Endothelial cell of umbilical vein (primary cell): ENCODE measurements at regions not wholly inside any gene's neighbourhood (a gene's known extent, or its start where the extent isn't known, plus 50 kb on each side); places are given as distances from the start of the nearest gene placed in this dataset.

ENCODE experiments used
- BruUV-seq: library from RNA; stranded (reverse); fragments of 400-500 nt; replicated peaks from 2 replicates; lab custom pipeline; 2021; lab: Mats Ljungman, UMichigan
- CTCF ChIA-PET: fragments of 300-600, 350-600 bp; sonication (Branson Sonifier 250); formaldehyde crosslinking; loops from one replicate; lab custom pipeline; 2021; ENCODE audit warnings: antibody characterized with exemption, inconsistent platforms; lab: Charles Lee
- POLR2A ChIA-PET: fragments of 300-600, 350-600 bp; sonication (Branson Sonifier 250); formaldehyde crosslinking; loops from one replicate; lab custom pipeline; 2021; ENCODE audit warnings: antibody characterized with exemption, inconsistent platforms; lab: Charles Lee
- DNase-seq: peaks from one replicate; pipeline ENCODE4 v3.0.0-alpha.2; 2011; ENCODE audit warnings: low read depth, low spot score
- FAIRE-seq: peaks from 2 replicates; lab custom pipeline; 2011; peaks lifted over from hg19 to GRCh38; lab: Jason Lieb, UNC
- H2AFZ ChIP-seq: 2 replicates; pipeline ENCODE4 v1.6.0; 2012; ENCODE audit warnings: low read depth, low read length, control low read depth, inconsistent platforms
- H3K27ac ChIP-seq: 2 replicates; pipeline ENCODE4 v1.5.1; 2011; ENCODE audit warnings: low read depth, mild to moderate bottlenecking, control low read depth, low read length, moderate library complexity; ENCODE audit not compliant: insufficient read depth
- H3K27me3 ChIP-seq, 2 experiments: 2 replicates each; pipeline versions ENCODE4 v1.6.0 to v1.6.1; 2011; ENCODE audit warnings: low read length in 2 of 2, mixed read lengths in 1 of 2; ENCODE audit not compliant: control insufficient read depth in 2 of 2, insufficient read depth in 2 of 2
- H3K36me3 ChIP-seq, 2 experiments: 2 replicates in 1 of 2; 3 replicates in 1 of 2; pipeline ENCODE4 v1.5.1; 2011; ENCODE audit warnings: low read length in 2 of 2, mild to moderate bottlenecking in 1 of 2, moderate library complexity in 1 of 2; ENCODE audit not compliant: control insufficient read depth in 2 of 2, insufficient read depth in 2 of 2; ENCODE audit errors: extremely low read depth in 1 of 2
- H3K4me1 ChIP-seq: 3 replicates; pipeline ENCODE4 v1.5.1; 2011; ENCODE audit warnings: mild to moderate bottlenecking, low read length; ENCODE audit not compliant: control insufficient read depth, insufficient read depth; ENCODE audit errors: extremely low read depth
- H3K4me2 ChIP-seq: 2 replicates; pipeline ENCODE4 v1.6.1; 2011; ENCODE audit warnings: low read length, control low read depth, mixed read lengths; ENCODE audit not compliant: insufficient read depth
- H3K4me3 ChIP-seq, 3 experiments: fragments of 200-600 bp in 1 of 3; sonication (generic), shearing (Covaris generic) in 1 of 3; replicated peaks in 1 of 3; 2 replicates each; pipeline ENCODE4 v1.5.1; 2011 to 2016; ENCODE audit warnings: control low read depth in 3 of 3, low read length in 3 of 3, mild to moderate bottlenecking in 2 of 3, inconsistent platforms in 1 of 3, low read depth in 1 of 3, moderate library complexity in 1 of 3; ENCODE audit not compliant: insufficient read depth in 1 of 3
- H3K79me2 ChIP-seq: 2 replicates; pipeline ENCODE4 v1.6.0; 2012; ENCODE audit warnings: low read length, inconsistent platforms; ENCODE audit not compliant: control insufficient read depth, insufficient read depth
- H3K9ac ChIP-seq: replicated peaks from 2 replicates; pipeline ENCODE3; 2011; ENCODE audit warnings: low read length, control low read depth; ENCODE audit not compliant: insufficient read depth; ENCODE audit errors: extremely low read depth
- H3K9me1 ChIP-seq: replicated peaks from 3 replicates; pipeline ENCODE4 v1.6.0; 2011; ENCODE audit warnings: mild to moderate bottlenecking, low read length; ENCODE audit not compliant: control insufficient read depth, insufficient read depth; ENCODE audit errors: extremely low read depth
- H3K9me3 ChIP-seq: replicated peaks from 2 replicates; pipeline ENCODE4 v1.5.1; 2012; ENCODE audit warnings: low read length, inconsistent platforms; ENCODE audit not compliant: control insufficient read depth, insufficient read depth
- H4K20me1 ChIP-seq: replicated peaks from 2 replicates; pipeline ENCODE3; 2011; ENCODE audit warnings: mild to moderate bottlenecking, low read length; ENCODE audit not compliant: control insufficient read depth, insufficient read depth; ENCODE audit errors: extremely low read depth
- CTCF ChIP-seq, 2 donors: IDR thresholded peaks; 1 replicate in 1 of 2; 2 replicates in 1 of 2; pipeline ENCODE4 v1.5.1; 2011; ENCODE audit warnings: low read length in 2 of 2, mild to moderate bottlenecking in 2 of 2, moderate library complexity in 2 of 2, control low read depth in 1 of 2, inconsistent platforms in 1 of 2, low read depth in 1 of 2; ENCODE audit not compliant: insufficient read depth in 1 of 2; ENCODE audit errors: extremely low read depth in 1 of 2
- EZH2 ChIP-seq: IDR thresholded peaks from 2 replicates; pipeline ENCODE4 v1.6.1; 2012; ENCODE audit warnings: borderline replicate concordance, low read depth, mild to moderate bottlenecking, moderate library complexity, low read length, inconsistent platforms; ENCODE audit not compliant: severe bottlenecking
- FOS ChIP-seq: IDR thresholded peaks from 2 replicates; pipeline ENCODE4 v1.6.1; 2011; ENCODE audit warnings: mild to moderate bottlenecking, low read length, moderate library complexity, borderline replicate concordance; ENCODE audit not compliant: insufficient read depth
- GATA2 ChIP-seq: IDR thresholded peaks from 2 replicates; pipeline ENCODE4 v1.7.0; 2011; ENCODE audit warnings: low read depth, mild to moderate bottlenecking, moderate library complexity, mixed read lengths, low read length; ENCODE audit not compliant: insufficient read length, insufficient read depth
- JUN ChIP-seq: IDR thresholded peaks from 2 replicates; pipeline ENCODE4 v1.6.1; 2011; ENCODE audit warnings: borderline replicate concordance, low read depth; ENCODE audit not compliant: insufficient read length, insufficient read depth
- MAX ChIP-seq: IDR thresholded peaks from 2 replicates; pipeline ENCODE4 v1.6.1; 2011; ENCODE audit not compliant: insufficient read depth, insufficient read length
- MYC ChIP-seq: IDR thresholded peaks from one replicate; pipeline ENCODE4 v1.6.1; 2011; ENCODE audit warnings: mild to moderate bottlenecking, low read depth, low read length
- POLR2A ChIP-seq: IDR thresholded peaks from 2 replicates; pipeline ENCODE4 v1.6.1; 2012; ENCODE audit warnings: low read depth, mild to moderate bottlenecking, control low read depth, low read length
- POLR2AphosphoS5 ChIP-seq: IDR thresholded peaks from 2 replicates; pipeline ENCODE4 v1.6.1; 2012; ENCODE audit warnings: low read depth, mild to moderate bottlenecking, control low read depth, low read length, moderate library complexity; ENCODE audit not compliant: insufficient read depth
- dilution Hi-C: fragments of 300-500 bp; cut with MboI; formaldehyde crosslinking; loops from one replicate; pipeline ENCODE4 v1.15.0; 2019; ENCODE audit warnings: low sequenced_read_pairs; ENCODE audit not compliant: extremely low pct_ligation_motif_present
- intact Hi-C: fragments of 100-400 bp; cut with micrococcal nuclease; formaldehyde crosslinking; loops from one replicate; pipeline ENCODE4 v1.10.0; 2022

- DNase-seq (no peak), FAIRE-seq (no peak)
- Histone ChIP-seq H3K9me3 (no peaks in the 10 kb centered on the region), H3K9ac (no peak overlapping the region), H3K27me3 (peaks cover 0 to 2% of the 10 kb centered on the region in 2 experiments), H3K4me3 (no peak overlapping the region), H3K9me1 (no peaks in the 10 kb centered on the region), H4K20me1 (no peaks in the 10 kb centered on the region), H3K4me2 (no peak overlapping the region), H3K27ac (no peak overlapping the region), H2AFZ (no peak overlapping the region), H3K4me1 (no peaks in the 10 kb centered on the region), H3K36me3 (no peaks in the 10 kb centered on the region), H3K79me2 (no peaks in the 10 kb centered on the region)
- TF ChIP-seq POLR2AphosphoS5, result no peak
- no peak for TF ChIP-seq CTCF (IDR thresholded peaks at IDR 0.05; ENCODE audit: extremely low read depth in 1 of 2, insufficient read depth in 1 of 2, low read depth in 1 of 2, low read length in 2 of 2)
- TF ChIP-seq POLR2A, result no peak
- no peak for TF ChIP-seq MYC
- no peak for TF ChIP-seq MAX
- no peak for TF ChIP-seq GATA2
- no peak for TF ChIP-seq EZH2
- no peak for TF ChIP-seq JUN
- no peak for TF ChIP-seq FOS
- intact Hi-C loops (no loop called here), dilution Hi-C loops (no loop called here)
- no TSS peak for BruUV-seq
- POLR2A ChIA-PET, result no interaction called here
- CTCF ChIA-PET, result interaction anchor here (1.3 kb wide), 1 partner anchor 17 kb away, joined by 3 read pairs; no protein-coding TSS in a partner anchor
These were observed 73.4 kb upstream of the PPM1J start for GRCh38 chr1:112788561-112788960.
